ENCODE measurements at regions not wholly inside any gene's neighbourhood (a gene's known extent, or its start where the extent isn't known, plus 50 kb on each side); places are given as distances from the start of the nearest gene placed in this dataset.

DNA sequence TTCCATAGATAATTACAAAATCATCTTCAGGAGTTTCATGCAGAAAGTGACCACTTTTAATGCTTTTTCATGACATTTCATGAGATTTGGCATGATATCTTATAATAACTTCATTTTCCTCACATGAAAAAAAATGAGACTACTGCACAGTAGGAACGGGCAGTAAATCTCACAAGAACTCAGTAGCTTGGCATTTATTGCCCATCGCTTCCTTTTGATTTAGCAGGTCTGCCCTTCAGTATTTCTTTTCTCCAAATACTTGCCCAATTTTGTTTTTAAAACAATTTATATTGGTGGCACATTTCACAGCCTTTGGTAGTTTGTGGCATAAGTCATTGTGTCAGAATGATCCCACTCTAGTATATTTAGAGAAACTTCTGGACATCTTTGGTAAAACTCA lies 711.8 kb upstream of the CHD1 start:
- H3K27me3 Mint-ChIP-seq (ENCODE audit: insufficient read depth, unreplicated experiment): peaks cover 79% of the 10 kb centered on the region

DNA sequence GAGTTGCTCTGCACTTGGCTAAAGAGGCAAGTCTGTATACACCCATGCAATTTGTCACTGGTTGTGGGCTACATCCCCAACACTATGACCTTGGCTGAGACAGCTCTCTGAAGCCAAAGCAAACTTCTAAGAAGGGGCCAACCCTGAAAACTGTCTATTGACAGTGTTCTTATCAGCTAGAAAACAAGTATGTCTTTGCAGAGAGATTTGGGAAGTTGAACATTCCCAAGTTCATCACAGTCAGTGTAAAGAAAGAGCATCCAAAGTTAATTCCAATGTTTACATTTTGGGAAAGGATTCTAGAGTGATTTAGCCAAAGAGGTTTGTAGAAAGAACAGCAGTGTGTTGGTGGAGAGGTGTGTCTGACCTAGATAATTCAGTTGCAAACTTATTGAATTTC lies 711.1 kb upstream of the CHD1 start:
- Mint-ChIP-seq H3K36me3 (ENCODE audit: insufficient read depth, unreplicated experiment) (no peaks in the 10 kb centered on the region), H3K4me1 (ENCODE audit: insufficient read depth, unreplicated experiment) (no peaks in the 10 kb centered on the region), H3K4me3 (ENCODE audit: unreplicated experiment) (no peak overlapping the region), H3K9me3 (ENCODE audit: unreplicated experiment) (no peaks in the 10 kb centered on the region), H3K27ac (ENCODE audit: low read depth, unreplicated experiment) (no peak overlapping the region), H3K27me3 (ENCODE audit: insufficient read depth, unreplicated experiment) (peaks cover 80% of the 10 kb centered on the region)
- ChIA-PET POLR2A (no interaction called here), CTCF (no interaction called here)
- no TSS peak for BruUV-seq (replicated peaks)
- no peak for DNase-seq (ENCODE audit: unreplicated experiment)
- intact Hi-C loops (cut with micrococcal nuclease): no loop called here
- TF ChIP-seq, protein P1, sequence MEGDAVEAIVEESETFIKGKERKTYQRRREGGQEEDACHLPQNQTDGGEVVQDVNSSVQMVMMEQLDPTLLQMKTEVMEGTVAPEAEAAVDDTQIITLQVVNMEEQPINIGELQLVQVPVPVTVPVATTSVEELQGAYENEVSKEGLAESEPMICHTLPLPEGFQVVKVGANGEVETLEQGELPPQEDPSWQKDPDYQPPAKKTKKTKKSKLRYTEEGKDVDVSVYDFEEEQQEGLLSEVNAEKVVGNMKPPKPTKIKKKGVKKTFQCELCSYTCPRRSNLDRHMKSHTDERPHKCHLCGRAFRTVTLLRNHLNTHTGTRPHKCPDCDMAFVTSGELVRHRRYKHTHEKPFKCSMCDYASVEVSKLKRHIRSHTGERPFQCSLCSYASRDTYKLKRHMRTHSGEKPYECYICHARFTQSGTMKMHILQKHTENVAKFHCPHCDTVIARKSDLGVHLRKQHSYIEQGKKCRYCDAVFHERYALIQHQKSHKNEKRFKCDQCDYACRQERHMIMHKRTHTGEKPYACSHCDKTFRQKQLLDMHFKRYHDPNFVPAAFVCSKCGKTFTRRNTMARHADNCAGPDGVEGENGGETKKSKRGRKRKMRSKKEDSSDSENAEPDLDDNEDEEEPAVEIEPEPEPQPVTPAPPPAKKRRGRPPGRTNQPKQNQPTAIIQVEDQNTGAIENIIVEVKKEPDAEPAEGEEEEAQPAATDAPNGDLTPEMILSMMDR (IDR thresholded peaks at IDR 0.05; ENCODE audit: unreplicated experiment): no peak

More for the DNA sequence above, 711.8 kb upstream of the CHD1 start:
- intact Hi-C loops (cut with micrococcal nuclease): no loop called here
- POLR2A ChIA-PET: no interaction called here
- no peaks in the 10 kb centered on the region for H3K4me1 Mint-ChIP-seq (ENCODE audit: insufficient read depth, unreplicated experiment)
- BruUV-seq (replicated peaks): no TSS peak
- CTCF ChIA-PET: no interaction called here
- H3K27ac Mint-ChIP-seq (ENCODE audit: low read depth, unreplicated experiment): no peak overlapping the region
- no peaks in the 10 kb centered on the region for H3K9me3 Mint-ChIP-seq (ENCODE audit: unreplicated experiment)
- H3K4me3 Mint-ChIP-seq (ENCODE audit: unreplicated experiment): no peak overlapping the region
- no peaks in the 10 kb centered on the region for H3K36me3 Mint-ChIP-seq (ENCODE audit: insufficient read depth, unreplicated experiment)
- no peak for DNase-seq (ENCODE audit: unreplicated experiment)
- TF ChIP-seq, protein P1 (IDR thresholded peaks at IDR 0.05; ENCODE audit: unreplicated experiment): no peak

DNA sequence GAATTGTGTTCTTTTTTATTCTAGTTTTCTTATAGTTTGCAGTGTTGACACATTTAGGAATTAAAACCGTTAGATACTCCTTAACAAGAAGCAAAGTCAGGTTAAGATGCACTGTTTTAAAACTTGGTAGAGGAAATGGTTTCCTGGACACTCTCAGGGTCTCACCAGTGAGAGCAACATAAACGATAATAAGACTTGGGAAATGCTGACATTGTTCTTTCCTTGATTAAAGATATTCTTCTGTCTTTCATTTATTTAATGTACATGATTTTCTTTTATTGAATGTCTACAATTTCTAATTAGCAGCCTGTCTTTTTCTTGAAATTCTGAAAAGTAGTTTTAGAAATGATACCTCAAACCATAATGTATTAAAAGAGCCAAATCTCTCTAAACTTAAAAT lies 707.9 kb upstream of the CHD1 start:
- intact Hi-C loops (cut with micrococcal nuclease): no loop called here

DNA sequence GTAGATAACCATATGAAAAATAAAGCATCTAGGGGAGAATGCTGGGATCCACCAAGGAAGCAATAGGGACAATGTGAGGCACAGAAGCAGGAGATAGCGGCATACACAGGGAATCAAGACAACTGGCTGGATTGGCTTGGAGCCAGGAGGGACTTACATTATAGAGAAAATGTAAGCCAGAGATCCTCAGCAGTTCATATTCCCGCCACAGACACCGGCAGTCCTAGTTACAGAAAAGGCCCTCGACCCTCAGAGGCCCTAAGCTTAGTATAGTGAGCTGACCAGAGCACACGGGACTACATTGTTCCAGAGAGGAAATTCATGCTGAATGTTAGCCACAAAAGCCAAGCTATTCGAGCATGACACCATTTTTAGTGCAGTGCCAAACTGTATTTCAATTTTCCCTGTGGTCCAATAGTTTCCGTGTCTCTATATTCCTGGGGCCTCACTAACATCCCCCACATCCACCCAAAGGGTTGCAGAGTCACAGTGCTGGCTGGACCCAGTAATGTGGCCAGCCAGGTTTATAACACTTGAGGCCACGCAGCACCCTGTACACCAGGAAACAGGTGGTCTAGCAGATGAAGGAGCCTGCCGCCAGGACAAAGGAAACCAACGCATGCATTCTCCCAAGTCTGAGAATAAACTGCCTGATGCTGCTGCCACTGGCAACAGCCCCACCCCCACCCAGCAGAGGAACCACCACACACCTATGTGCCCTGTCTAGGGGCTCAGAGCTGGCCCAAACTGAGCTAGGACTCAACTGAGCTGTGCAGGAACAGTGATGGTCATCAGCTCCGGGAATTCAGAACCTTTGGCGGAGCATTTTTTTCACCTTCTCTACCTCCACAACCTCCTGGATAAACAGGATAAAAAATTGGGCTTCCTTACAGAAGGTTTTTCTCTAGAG lies 693.2 kb upstream of the CHD1 start:
- no peaks in the 10 kb centered on the region for H3K9me3 Mint-ChIP-seq (ENCODE audit: unreplicated experiment)
- intact Hi-C loops (cut with micrococcal nuclease): no loop called here
- peaks cover 88% of the 10 kb centered on the region for H3K27me3 Mint-ChIP-seq (ENCODE audit: insufficient read depth, unreplicated experiment)
- H3K4me3 Mint-ChIP-seq (ENCODE audit: unreplicated experiment): no peak overlapping the region
- no TSS peak for BruUV-seq (replicated peaks)
- TF ChIP-seq, protein P1 (IDR thresholded peaks at IDR 0.05; ENCODE audit: unreplicated experiment): no peak
- ChIA-PET POLR2A (interaction anchor here (0.7 kb wide), 1 partner anchor 369 kb away, joined by 3 read pairs; no protein-coding TSS in a partner anchor), CTCF (interaction anchor here (0.6 kb wide), 1 partner anchor 65 kb away, joined by 3 read pairs; no protein-coding TSS in a partner anchor)
- no peak for DNase-seq (ENCODE audit: unreplicated experiment)
- no peaks in the 10 kb centered on the region for H3K36me3 Mint-ChIP-seq (ENCODE audit: insufficient read depth, unreplicated experiment)
- no peaks in the 10 kb centered on the region for H3K4me1 Mint-ChIP-seq (ENCODE audit: insufficient read depth, unreplicated experiment)
- no peak overlapping the region for H3K27ac Mint-ChIP-seq (ENCODE audit: low read depth, unreplicated experiment)

More for the DNA sequence above, 707.9 kb upstream of the CHD1 start:
- Mint-ChIP-seq H3K4me3 (ENCODE audit: unreplicated experiment) (no peak overlapping the region), H3K27ac (ENCODE audit: low read depth, unreplicated experiment) (no peak overlapping the region), H3K9me3 (ENCODE audit: unreplicated experiment) (no peaks in the 10 kb centered on the region), H3K4me1 (ENCODE audit: insufficient read depth, unreplicated experiment) (no peaks in the 10 kb centered on the region), H3K27me3 (ENCODE audit: insufficient read depth, unreplicated experiment) (peaks cover 78% of the 10 kb centered on the region), H3K36me3 (ENCODE audit: insufficient read depth, unreplicated experiment) (no peaks in the 10 kb centered on the region)
- CTCF ChIA-PET: no interaction called here
- TF ChIP-seq, protein P1 (IDR thresholded peaks at IDR 0.05; ENCODE audit: unreplicated experiment): no peak
- DNase-seq (ENCODE audit: unreplicated experiment): no peak
- BruUV-seq (replicated peaks): no TSS peak
- POLR2A ChIA-PET: no interaction called here
